Activated CD4-positive, alpha-beta T cell treated with anti-CD3 and anti-CD28 coated beads for 1 hour (primary cell): ENCODE measurements at regions not wholly inside any gene's neighbourhood (a gene's known extent, or its start where the extent isn't known, plus 50 kb on each side); places are given as distances from the start of the nearest gene placed in this dataset.
"Not testable (repeated sequence)": the region's sequence is repeated elsewhere in the genome, so short reads cannot be mapped to it uniquely, and the experiment has no call there.

Source experiments
- DNase-seq: peaks from one replicate; pipeline ENCODE4 v3.0.0-alpha.2; 2020

GRCh38 chr12:93080994-93081809, 152.1 kb upstream of the EEA1 start:
- no peak for DNase-seq

GRCh38 chr12:93081810-93082165, 152.7 kb upstream of the EEA1 start:
- DNase-seq, result no peak

- no peak for DNase-seq
Measured at GRCh38 chr12:93085383-93086287, 156.5 kb upstream of the EEA1 start.

GRCh38 chr12:93086288-93086727, 157.2 kb upstream of the EEA1 start:
- no peak for DNase-seq

- DNase-seq, result no peak
Measured at GRCh38 chr12:93087840-93088610, 158.9 kb upstream of the EEA1 start.

- no peak for DNase-seq
Measured at GRCh38 chr12:93089805-93090569, 160.9 kb upstream of the EEA1 start.

- DNase-seq, result no peak
Measured at GRCh38 chr12:93090731-93091172, 161.7 kb upstream of the EEA1 start.

- DNase-seq, result no peak
Measured at GRCh38 chr12:93091886-93092648, 163.0 kb upstream of the EEA1 start.

GRCh38 chr12:93092649-93092945, 163.5 kb upstream of the EEA1 start:
- DNase-seq, result no peak

GRCh38 chr12:93093243-93093642, 164.1 kb upstream of the EEA1 start:
- DNase-seq, result no peak

GRCh38 chr12:93094222-93094621, 165.1 kb upstream of the EEA1 start:
- not testable (repeated sequence) for DNase-seq

GRCh38 chr12:93094988-93095737, 166.1 kb upstream of the EEA1 start:
- no peak for DNase-seq

GRCh38 chr12:93097417-93097816, 168.3 kb upstream of the EEA1 start:
- no peak for DNase-seq

- DNase-seq, result peak; percentile 24
Measured at GRCh38 chr12:93098077-93098476, 169.0 kb upstream of the EEA1 start.

- DNase-seq, result no peak
Measured at GRCh38 chr12:93099792-93100191, 170.7 kb upstream of the EEA1 start.

- DNase-seq, result no peak
Measured at GRCh38 chr12:93100610-93101009, 171.5 kb upstream of the EEA1 start.

- DNase-seq, result no peak
Measured at GRCh38 chr12:93101367-93101766, 172.3 kb upstream of the EEA1 start.

GRCh38 chr12:93102312-93102711, 173.2 kb upstream of the EEA1 start:
- no peak for DNase-seq

- DNase-seq, result no peak
Measured at GRCh38 chr12:93102744-93103143, 173.6 kb upstream of the EEA1 start.

- no peak for DNase-seq
Measured at GRCh38 chr12:93103154-93103553, 174.1 kb upstream of the EEA1 start.

GRCh38 chr12:93104535-93104934, 175.4 kb upstream of the EEA1 start:
- DNase-seq, result no peak
